IMR-90 (cell line): ENCODE measurements at regions not wholly inside any gene's neighbourhood (a gene's known extent, or its start where the extent isn't known, plus 50 kb on each side); places are given as distances from the start of the nearest gene placed in this dataset.

Experiments
- ATAC-seq: fragments of 200-7000 bp; cut with Tn5 transposase; 2 replicates; pipeline ENCODE4 v1.9.1; 2020; ENCODE audit warnings: low read depth, mild to moderate bottlenecking, moderate library complexity
- BruUV-seq: library from RNA; stranded (reverse); fragments of 400-500 nt; replicated peaks from 2 replicates; lab custom pipeline; 2021; lab: Mats Ljungman, UMichigan
- CTCF ChIA-PET: fragments of 300-600 bp; formaldehyde crosslinking; extraction: SDS; loops from one replicate; lab custom pipeline; 2021; ENCODE audit warnings: antibody characterized with exemption; lab: Yijun Ruan, JAX
- POLR2A ChIA-PET: fragments of 300-600 bp; sonication (Branson Sonifier 250); formaldehyde crosslinking; loops from one replicate; lab custom pipeline; 2022; ENCODE audit warnings: antibody characterized with exemption; ENCODE audit not compliant: unreplicated experiment; lab: Charles Lee
- DNase-seq: peaks from one replicate; pipeline ENCODE4 v3.0.0; 2013
- H2AFZ ChIP-seq: replicated peaks from 2 replicates; pipeline ENCODE3; 2013; ENCODE audit warnings: low read length, mild to moderate bottlenecking; ENCODE audit not compliant: poor library complexity
- H2AK5ac ChIP-seq: 2 replicates; pipeline ENCODE4 v1.6.1; 2013; ENCODE audit warnings: low read depth, low read length, inconsistent platforms
- H2AK9ac ChIP-seq: replicated peaks from 2 replicates; pipeline ENCODE3; 2013; ENCODE audit warnings: mild to moderate bottlenecking, low read depth, low read length, moderate library complexity; ENCODE audit not compliant: poor library complexity
- H2BK120ac ChIP-seq: 2 replicates; pipeline ENCODE4 v1.6.1; 2013; ENCODE audit warnings: low read depth, low read length, inconsistent platforms
- H2BK15ac ChIP-seq: 3 replicates; pipeline ENCODE4 v1.6.1; 2013; ENCODE audit warnings: low read depth, low read length, inconsistent platforms
- H2BK20ac ChIP-seq: 2 replicates; pipeline ENCODE4 v1.6.1; 2013; ENCODE audit warnings: low read depth, mild to moderate bottlenecking, inconsistent platforms, low read length, moderate library complexity
- H2BK5ac ChIP-seq: 2 replicates; pipeline ENCODE4 v1.6.1; 2013; ENCODE audit warnings: mild to moderate bottlenecking, low read depth, low read length, inconsistent platforms; ENCODE audit not compliant: poor library complexity, severe bottlenecking
- H3K14ac ChIP-seq: replicated peaks from 2 replicates; pipeline ENCODE4 v1.6.1; 2013; ENCODE audit warnings: low read depth, low read length, inconsistent platforms
- H3K18ac ChIP-seq: 2 replicates; pipeline ENCODE4 v1.6.1; 2013; ENCODE audit warnings: low read depth, low read length, control low read depth
- H3K23ac ChIP-seq: 2 replicates; pipeline ENCODE4 v1.6.1; 2013; ENCODE audit warnings: low read depth, low read length, inconsistent platforms
- H3K27ac ChIP-seq: 2 replicates; pipeline ENCODE4 v1.5.1; 2013; ENCODE audit warnings: mild to moderate bottlenecking, control low read depth, low read length; ENCODE audit not compliant: insufficient read depth
- H3K27me3 ChIP-seq: 2 replicates; pipeline ENCODE4 v1.6.1; 2013; ENCODE audit warnings: low read length; ENCODE audit not compliant: control insufficient read depth, insufficient read depth
- H3K36me3 ChIP-seq: 2 replicates; pipeline ENCODE4 v1.6.1; 2013; ENCODE audit warnings: low read length, mixed read lengths; ENCODE audit not compliant: control insufficient read depth, insufficient read depth
- H3K4ac ChIP-seq: 2 replicates; pipeline ENCODE4 v1.6.1; 2013; ENCODE audit warnings: low read depth, low read length, inconsistent platforms
- H3K4me1 ChIP-seq: 2 replicates; pipeline ENCODE4 v1.6.1; 2013; ENCODE audit warnings: low read length, mixed read lengths; ENCODE audit not compliant: control insufficient read depth, insufficient read depth
- H3K4me2 ChIP-seq: 2 replicates; pipeline ENCODE4 v1.6.1; 2013; ENCODE audit warnings: low read depth, mild to moderate bottlenecking, control low read depth, low read length, moderate library complexity
- H3K4me3 ChIP-seq: 2 replicates; pipeline ENCODE4 v1.5.1; 2013; ENCODE audit warnings: low read depth, mild to moderate bottlenecking, control low read depth, low read length, moderate library complexity; ENCODE audit not compliant: insufficient read depth
- H3K56ac ChIP-seq: 2 replicates; pipeline ENCODE4 v1.6.1; 2013; ENCODE audit warnings: low read length, inconsistent platforms; ENCODE audit not compliant: insufficient read depth; ENCODE audit errors: extremely low read depth
- H3K79me1 ChIP-seq, 2 experiments: 2 replicates each; pipeline ENCODE4 v1.6.1; 2013; ENCODE audit warnings: low read length in 2 of 2, inconsistent platforms in 1 of 2, low read depth in 1 of 2
- H3K9ac ChIP-seq: 2 replicates; pipeline ENCODE4 v1.6.1; 2013; ENCODE audit warnings: low read depth, low read length, control low read depth
- H3K9me1 ChIP-seq: 2 replicates; pipeline ENCODE4 v1.6.1; 2013; ENCODE audit warnings: low read length, inconsistent platforms; ENCODE audit not compliant: insufficient read depth
- H3K9me3 ChIP-seq: 2 replicates; pipeline ENCODE4 v1.6.1; 2013; ENCODE audit warnings: low read length; ENCODE audit not compliant: control insufficient read depth, insufficient read depth
- H4K20me1 ChIP-seq: 2 replicates; pipeline ENCODE4 v1.6.1; 2013; ENCODE audit warnings: low read length, inconsistent platforms; ENCODE audit not compliant: insufficient read depth
- H4K5ac ChIP-seq: 2 replicates; pipeline ENCODE4 v1.6.1; 2013; ENCODE audit warnings: mild to moderate bottlenecking, low read depth, low read length, control low read depth
- H4K8ac ChIP-seq, 2 experiments: 2 replicates each; pipeline ENCODE4 v1.6.1; 2013; ENCODE audit warnings: low read depth in 2 of 2, low read length in 2 of 2, control low read depth in 1 of 2, inconsistent platforms in 1 of 2
- H4K91ac ChIP-seq: 2 replicates; pipeline ENCODE4 v1.6.1; 2013; ENCODE audit warnings: low read depth, low read length, inconsistent platforms; ENCODE audit not compliant: insufficient read depth
- MAFK ChIP-seq: IDR thresholded peaks from 2 replicates; pipeline ENCODE4 v1.6.1; 2012; ENCODE audit warnings: low read depth, low read length, improper control_type of control experiment
- MXI1 ChIP-seq: IDR thresholded peaks from 2 replicates; pipeline ENCODE4 v1.6.1; 2012; ENCODE audit warnings: low read depth, mild to moderate bottlenecking, low read length, moderate library complexity, borderline replicate concordance
- RAD21 ChIP-seq: IDR thresholded peaks from 2 replicates; pipeline ENCODE4 v1.6.1; 2012; ENCODE audit warnings: low read length, improper control_type of control experiment
- WGBS, 2 experiments: methylation state at CpG; one replicate each; pipeline versions ENCODE4 v1.1.5 to v1.1.7; 2013; ENCODE audit warnings: missing lambda C conversion rate in 2 of 2; ENCODE audit not compliant: insufficient read length in 1 of 2; ENCODE audit errors: extremely low coverage in 2 of 2; 5-methylcytosine and 5-hydroxymethylcytosine counted together
- dilution Hi-C: fragments of 300-500 bp; cut with HindIII; formaldehyde crosslinking; loops from one replicate; pipeline ENCODE4 v1.14.3; 2018; ENCODE audit warnings: low sequenced_read_pairs; ENCODE audit not compliant: unreplicated experiment
- in situ Hi-C: fragments of 300-500 bp; cut with MboI; formaldehyde crosslinking; loops from 3 replicates; pipeline ENCODE4 v1.14.3; 2019; ENCODE audit warnings: low sequenced_read_pairs, inconsistent platforms, mixed read lengths
- intact Hi-C: fragments of 100-400 bp; cut with micrococcal nuclease; formaldehyde crosslinking; loops from 2 replicates; pipeline ENCODE4 v1.10.0; 2022
- TF ChIP-seq, protein P1 (sequence below): fragments of 150-350 bp; IDR thresholded peaks from 2 replicates; pipeline ENCODE4 v1.6.1; 2017; ENCODE audit warnings: mild to moderate bottlenecking, antibody characterized with exemption, low read length, low read depth
- TF ChIP-seq, protein P2 (sequence below): conservative IDR thresholded peaks from 2 replicates; pipeline ENCODE4 v1.5.1; 2012; ENCODE audit warnings: mild to moderate bottlenecking, low read depth, low read length, improper control_type of control experiment

DNA sequence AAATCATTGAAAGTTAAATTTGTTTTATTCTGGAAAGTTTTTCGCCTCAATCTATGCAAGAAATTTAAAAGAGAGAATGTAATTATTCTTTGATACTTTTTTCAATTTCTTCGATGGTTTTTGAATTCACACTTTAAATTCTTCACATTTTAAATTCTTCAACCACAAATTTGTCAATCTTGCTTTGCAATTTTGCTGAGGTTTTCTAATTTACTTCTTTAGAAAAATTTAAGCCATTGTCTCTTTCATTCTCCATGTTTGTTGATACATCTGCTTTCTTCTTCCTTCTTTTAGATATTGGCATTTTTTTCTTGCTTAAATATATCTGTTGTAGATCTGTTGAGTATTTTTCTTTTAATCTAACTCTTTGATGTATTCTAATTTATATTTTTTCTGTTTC lies 301.9 kb upstream of the DSEL start:
- no peak overlapping the region for H3K18ac ChIP-seq
- H4K91ac ChIP-seq: no peak overlapping the region
- H3K27ac ChIP-seq: no peak overlapping the region
- DNase-seq (no peak), ATAC-seq (no peak)
- H4K5ac ChIP-seq: no peak overlapping the region
- no peak overlapping the region for H3K14ac ChIP-seq
- H2BK20ac ChIP-seq: no peak overlapping the region
- no peaks in the 10 kb centered on the region for H3K79me1 ChIP-seq
- ChIA-PET POLR2A (no interaction called here), CTCF (no interaction called here)
- no peak overlapping the region for H3K4me3 ChIP-seq
- dilution Hi-C loops (no loop called here), intact Hi-C loops (no loop called here), in situ Hi-C loops (no loop called here)
- H3K4me2 ChIP-seq: no peak overlapping the region
- BruUV-seq: no TSS peak
- no peaks in the 10 kb centered on the region for H3K9me3 ChIP-seq
- H2BK120ac ChIP-seq: no peak overlapping the region
- H3K4me1 ChIP-seq: no peaks in the 10 kb centered on the region
- H4K20me1 ChIP-seq: no peaks in the 10 kb centered on the region
- H2AK5ac ChIP-seq: no peak overlapping the region
- H3K27me3 ChIP-seq: no peaks in the 10 kb centered on the region
- H3K4ac ChIP-seq: no peak overlapping the region
- TF ChIP-seq RAD21 (no peak), MAFK (0 out of 2 replicates have a peak, but pooled peaks have one; percentile 16), MXI1 (no peak)
- TF ChIP-seq, protein P1, sequence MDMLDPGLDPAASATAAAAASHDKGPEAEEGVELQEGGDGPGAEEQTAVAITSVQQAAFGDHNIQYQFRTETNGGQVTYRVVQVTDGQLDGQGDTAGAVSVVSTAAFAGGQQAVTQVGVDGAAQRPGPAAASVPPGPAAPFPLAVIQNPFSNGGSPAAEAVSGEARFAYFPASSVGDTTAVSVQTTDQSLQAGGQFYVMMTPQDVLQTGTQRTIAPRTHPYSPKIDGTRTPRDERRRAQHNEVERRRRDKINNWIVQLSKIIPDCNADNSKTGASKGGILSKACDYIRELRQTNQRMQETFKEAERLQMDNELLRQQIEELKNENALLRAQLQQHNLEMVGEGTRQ: no peak
- TF ChIP-seq, protein P2, sequence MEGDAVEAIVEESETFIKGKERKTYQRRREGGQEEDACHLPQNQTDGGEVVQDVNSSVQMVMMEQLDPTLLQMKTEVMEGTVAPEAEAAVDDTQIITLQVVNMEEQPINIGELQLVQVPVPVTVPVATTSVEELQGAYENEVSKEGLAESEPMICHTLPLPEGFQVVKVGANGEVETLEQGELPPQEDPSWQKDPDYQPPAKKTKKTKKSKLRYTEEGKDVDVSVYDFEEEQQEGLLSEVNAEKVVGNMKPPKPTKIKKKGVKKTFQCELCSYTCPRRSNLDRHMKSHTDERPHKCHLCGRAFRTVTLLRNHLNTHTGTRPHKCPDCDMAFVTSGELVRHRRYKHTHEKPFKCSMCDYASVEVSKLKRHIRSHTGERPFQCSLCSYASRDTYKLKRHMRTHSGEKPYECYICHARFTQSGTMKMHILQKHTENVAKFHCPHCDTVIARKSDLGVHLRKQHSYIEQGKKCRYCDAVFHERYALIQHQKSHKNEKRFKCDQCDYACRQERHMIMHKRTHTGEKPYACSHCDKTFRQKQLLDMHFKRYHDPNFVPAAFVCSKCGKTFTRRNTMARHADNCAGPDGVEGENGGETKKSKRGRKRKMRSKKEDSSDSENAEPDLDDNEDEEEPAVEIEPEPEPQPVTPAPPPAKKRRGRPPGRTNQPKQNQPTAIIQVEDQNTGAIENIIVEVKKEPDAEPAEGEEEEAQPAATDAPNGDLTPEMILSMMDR: no peak
- no peak overlapping the region for H2AFZ ChIP-seq
- no CpG with 5 or more reads among the region's 2 CpGs for WGBS, 2 experiments
- no peaks in the 10 kb centered on the region for H3K9me1 ChIP-seq
- H3K23ac ChIP-seq: no peak overlapping the region
- H3K36me3 ChIP-seq: no peaks in the 10 kb centered on the region
- H2BK5ac ChIP-seq: no peak overlapping the region
- no peak overlapping the region for H4K8ac ChIP-seq
- H2BK15ac ChIP-seq: no peak overlapping the region
- H3K9ac ChIP-seq: no peak overlapping the region
- H2AK9ac ChIP-seq: no peak overlapping the region
- no peak overlapping the region for H3K56ac ChIP-seq
